SJSA1 (cell line): ENCODE measurements at regions not wholly inside any gene's neighbourhood (a gene's known extent, or its start where the extent isn't known, plus 50 kb on each side); places are given as distances from the start of the nearest gene placed in this dataset.

Source experiments
- DNase-seq, 2 experiments: peaks; one replicate each; pipeline ENCODE4 v3.0.0-alpha.2; 2015 to 2020; ENCODE audit warnings: low spot score in 2 of 2, low read depth in 1 of 2
- H3K27ac ChIP-seq: fragments of 250-450 bp; sonication (Bioruptor Pico); 2 replicates; pipeline ENCODE4 v1.5.1; 2020; ENCODE audit warnings: mild to moderate bottlenecking, moderate library complexity
- H3K27me3 ChIP-seq: fragments of 250-450 bp; sonication (Bioruptor Pico); replicated peaks from 2 replicates; pipeline ENCODE4 v1.5.1; 2020; ENCODE audit warnings: mild to moderate bottlenecking, moderate library complexity
- H3K36me3 ChIP-seq: fragments of 250-450 bp; sonication (Bioruptor Pico); 2 replicates; pipeline ENCODE4 v1.5.1; 2020; ENCODE audit warnings: mild to moderate bottlenecking
- H3K4me1 ChIP-seq: fragments of 250-450 bp; sonication (Bioruptor Pico); replicated peaks from 2 replicates; pipeline ENCODE4 v1.6.1; 2021; ENCODE audit warnings: mild to moderate bottlenecking
- H3K4me3 ChIP-seq: fragments of 250-450 bp; sonication (Bioruptor Pico); 2 replicates; pipeline ENCODE4 v1.5.1; 2020; ENCODE audit warnings: mild to moderate bottlenecking
- H3K9me3 ChIP-seq: fragments of 250-450 bp; sonication (Bioruptor Pico); replicated peaks from 2 replicates; pipeline ENCODE4 v1.5.1; 2020; ENCODE audit warnings: mild to moderate bottlenecking

DNA sequence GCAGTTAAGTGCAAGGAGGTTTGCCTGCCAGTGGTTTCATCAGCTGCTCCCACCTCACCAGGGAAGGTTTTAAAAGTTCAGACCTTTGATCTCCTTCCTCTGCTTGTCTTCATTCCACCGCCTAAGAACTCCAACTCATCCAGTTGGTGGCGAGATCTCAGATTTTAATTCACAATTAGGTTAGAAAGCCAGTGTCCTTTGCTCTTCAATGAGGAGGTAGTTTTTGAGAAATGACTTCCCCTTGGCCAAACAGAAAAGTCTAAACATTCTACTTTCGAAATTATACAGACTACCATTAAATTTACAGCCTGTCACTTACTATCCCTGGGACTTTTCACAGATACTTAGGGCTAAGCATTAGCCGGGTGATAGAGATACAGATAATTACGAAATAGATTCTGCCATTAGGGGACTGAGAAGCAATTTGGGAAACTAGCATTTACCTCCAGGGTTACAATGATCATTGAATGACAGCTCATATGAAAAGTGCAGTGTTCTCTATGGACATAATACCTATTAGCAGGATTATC, 513.4 kb upstream of the GHITM start:
- no peaks in the 10 kb centered on the region; the same call in 1 of the 2 replicates for H3K27me3 ChIP-seq
- DNase-seq, result no peak
- no peak overlapping the region for H3K27ac ChIP-seq
- no peaks in the 10 kb centered on the region for H3K4me1 ChIP-seq
- no peaks in the 10 kb centered on the region for H3K36me3 ChIP-seq
- H3K4me3 ChIP-seq, result no peak overlapping the region
- no peaks in the 10 kb centered on the region for H3K9me3 ChIP-seq

DNA sequence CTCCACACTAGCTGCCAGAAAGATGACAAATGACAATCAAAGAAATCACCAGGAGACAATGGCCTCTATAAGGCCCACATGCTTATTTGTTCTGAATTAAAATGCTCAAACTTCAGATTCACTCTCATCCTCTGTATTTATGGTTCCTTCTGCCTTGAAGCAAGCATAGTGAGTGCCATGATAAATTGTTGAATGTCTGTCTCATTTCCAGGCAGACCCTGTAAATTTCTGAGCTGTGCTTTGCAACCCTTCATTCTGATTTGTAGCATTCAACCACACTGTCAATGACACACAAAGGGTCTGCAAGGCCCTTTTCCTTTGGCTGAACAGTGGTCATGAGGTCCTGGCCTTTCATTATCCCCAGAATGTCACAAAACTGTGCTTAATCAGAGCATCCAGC, 506.6 kb upstream of the GHITM start:
- no peak for DNase-seq
- Histone ChIP-seq H3K36me3 (no peaks in the 10 kb centered on the region), H3K9me3 (no peaks in the 10 kb centered on the region), H3K27ac (no peak overlapping the region), H3K4me3 (no peak overlapping the region), H3K4me1 (no peaks in the 10 kb centered on the region), H3K27me3 (no peaks in the 10 kb centered on the region)

- Histone ChIP-seq H3K27me3 (no peaks in the 10 kb centered on the region), H3K4me3 (no peak overlapping the region), H3K27ac (no peak overlapping the region), H3K9me3 (no peaks in the 10 kb centered on the region), H3K4me1 (no peaks in the 10 kb centered on the region), H3K36me3 (no peaks in the 10 kb centered on the region)
- no peak for DNase-seq
Observed at GRCh38 chr10:83633547-83633946, 505.8 kb upstream of the GHITM start.

GRCh38 chr10:83636826-83637225, 502.5 kb upstream of the GHITM start:
- Histone ChIP-seq H3K9me3 (no peaks in the 10 kb centered on the region), H3K4me1 (no peaks in the 10 kb centered on the region), H3K4me3 (no peak overlapping the region), H3K27me3 (no peaks in the 10 kb centered on the region), H3K36me3 (no peaks in the 10 kb centered on the region), H3K27ac (no peak overlapping the region)
- no peak for DNase-seq

GRCh38 chr10:83647526-83647925, 491.8 kb upstream of the GHITM start:
- Histone ChIP-seq H3K36me3 (no peaks in the 10 kb centered on the region), H3K27ac (no peak overlapping the region), H3K4me1 (no peaks in the 10 kb centered on the region), H3K4me3 (no peak overlapping the region), H3K27me3 (no peaks in the 10 kb centered on the region), H3K9me3 (no peaks in the 10 kb centered on the region)
- no peak for DNase-seq

DNA sequence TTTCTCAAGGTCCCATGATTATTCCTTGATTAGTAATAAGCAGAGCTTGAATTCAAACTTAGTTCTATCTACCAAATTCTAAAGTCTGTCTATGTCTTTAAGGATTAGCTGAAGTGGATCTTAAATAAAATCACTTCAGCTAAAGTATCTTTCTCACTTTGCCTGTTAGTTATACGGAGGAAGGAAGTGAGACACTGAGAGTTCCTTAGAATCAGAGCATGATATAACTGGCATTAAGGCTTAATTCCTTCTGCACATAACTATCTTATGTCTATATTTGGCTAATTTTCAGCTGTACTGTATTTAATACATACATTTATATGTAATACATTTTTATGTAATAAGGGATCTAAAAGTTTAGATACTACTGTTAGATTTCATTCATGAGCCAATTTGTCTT, 491.1 kb upstream of the GHITM start:
- no peak for DNase-seq
- H3K27ac ChIP-seq, result no peak overlapping the region
- no peak overlapping the region for H3K4me3 ChIP-seq
- no peaks in the 10 kb centered on the region for H3K36me3 ChIP-seq
- no peaks in the 10 kb centered on the region for H3K27me3 ChIP-seq
- H3K4me1 ChIP-seq, result no peaks in the 10 kb centered on the region
- H3K9me3 ChIP-seq, result no peaks in the 10 kb centered on the region

DNA sequence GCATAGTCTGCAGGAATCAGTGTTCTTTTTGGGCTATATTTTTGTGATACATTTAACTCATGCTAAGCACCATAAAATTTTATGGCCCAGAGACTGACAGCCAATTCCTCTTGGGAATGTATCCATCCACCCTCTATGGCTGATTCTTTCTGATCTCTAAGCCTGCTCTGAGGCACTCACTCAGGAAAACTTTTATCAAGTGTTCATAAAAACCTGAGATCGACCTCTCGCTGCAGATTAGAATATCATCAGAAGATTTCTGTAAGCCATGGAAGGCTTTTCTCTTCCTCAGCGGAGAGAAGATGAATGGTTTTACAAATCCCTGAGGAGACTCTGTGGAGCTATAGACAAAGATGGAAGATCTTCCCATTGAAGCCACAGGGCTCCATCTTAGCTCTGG, 489.8 kb upstream of the GHITM start:
- DNase-seq, result no peak
- Histone ChIP-seq H3K9me3 (no peaks in the 10 kb centered on the region), H3K36me3 (no peaks in the 10 kb centered on the region), H3K4me1 (no peaks in the 10 kb centered on the region), H3K27ac (no peak overlapping the region), H3K4me3 (no peak overlapping the region), H3K27me3 (no peaks in the 10 kb centered on the region)

GRCh38 chr10:83654689-83655088, 484.6 kb upstream of the GHITM start:
- Histone ChIP-seq H3K9me3 (no peaks in the 10 kb centered on the region), H3K4me1 (no peaks in the 10 kb centered on the region), H3K4me3 (no peak overlapping the region), H3K27me3 (no peaks in the 10 kb centered on the region), H3K27ac (no peak overlapping the region), H3K36me3 (no peaks in the 10 kb centered on the region)
- DNase-seq, result no peak

DNA sequence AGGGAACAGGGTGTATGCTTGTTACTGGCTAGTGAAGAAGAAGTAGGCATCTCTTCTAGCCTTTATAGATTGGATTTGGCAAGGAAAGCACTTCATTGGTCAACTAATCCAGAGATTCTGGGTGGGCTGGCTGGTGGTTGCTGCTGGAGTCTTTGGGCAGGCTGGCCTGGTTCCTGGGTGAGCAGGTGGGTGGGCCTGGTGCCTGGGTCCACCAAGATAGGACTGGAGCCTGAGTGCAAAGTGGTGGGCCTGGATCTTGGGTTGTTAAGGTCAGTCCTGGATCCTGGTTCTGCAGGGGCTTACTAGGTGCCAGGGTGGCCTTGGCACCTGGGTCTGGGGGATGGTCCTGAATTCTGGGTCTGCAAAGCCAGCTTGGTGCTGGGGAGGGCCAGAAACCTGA, 482.4 kb upstream of the GHITM start:
- no peaks in the 10 kb centered on the region for H3K36me3 ChIP-seq
- H3K27me3 ChIP-seq, result no peaks in the 10 kb centered on the region
- no peaks in the 10 kb centered on the region for H3K9me3 ChIP-seq
- H3K27ac ChIP-seq, result no peak overlapping the region
- no peak for DNase-seq
- H3K4me1 ChIP-seq, result no peaks in the 10 kb centered on the region
- H3K4me3 ChIP-seq, result no peak overlapping the region

- Histone ChIP-seq H3K4me1 (no peaks in the 10 kb centered on the region), H3K36me3 (no peaks in the 10 kb centered on the region), H3K9me3 (no peaks in the 10 kb centered on the region), H3K4me3 (no peak overlapping the region), H3K27ac (no peak overlapping the region), H3K27me3 (no peaks in the 10 kb centered on the region)
- DNase-seq, result no peak
Observed at GRCh38 chr10:83657487-83657886, 481.8 kb upstream of the GHITM start.

GRCh38 chr10:83663918-83664317, 475.4 kb upstream of the GHITM start:
- no peaks in the 10 kb centered on the region for H3K36me3 ChIP-seq
- no peaks in the 10 kb centered on the region for H3K27me3 ChIP-seq
- no peak overlapping the region for H3K4me3 ChIP-seq
- H3K4me1 ChIP-seq, result no peaks in the 10 kb centered on the region
- no peak for DNase-seq
- no peak overlapping the region for H3K27ac ChIP-seq
- no peaks in the 10 kb centered on the region for H3K9me3 ChIP-seq

DNA sequence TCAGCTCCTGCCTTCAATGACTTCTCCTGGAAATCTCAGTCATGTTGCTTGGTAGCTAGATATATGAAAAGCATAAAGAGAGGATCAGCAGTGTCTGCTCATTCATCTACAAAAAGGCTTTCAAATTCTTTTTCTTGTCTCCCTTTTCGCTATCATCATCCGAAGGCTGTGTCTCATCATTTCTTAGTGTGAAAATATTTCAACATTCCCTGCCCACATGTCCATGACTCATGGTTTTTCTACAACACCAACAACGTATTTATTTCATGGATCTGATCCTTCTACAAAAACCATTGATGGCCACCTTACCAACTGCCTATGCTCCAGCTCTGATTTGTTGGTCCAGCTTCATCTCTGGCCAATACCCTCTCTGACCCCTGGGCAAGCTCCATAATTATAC, 472.5 kb upstream of the GHITM start:
- no peak for DNase-seq
- Histone ChIP-seq H3K4me1 (no peaks in the 10 kb centered on the region), H3K27ac (no peak overlapping the region), H3K27me3 (no peaks in the 10 kb centered on the region), H3K4me3 (no peak overlapping the region), H3K9me3 (0 out of 2 replicates have a peak, but pooled peaks cover 2% of the 10 kb centered on the region), H3K36me3 (no peaks in the 10 kb centered on the region)

DNA sequence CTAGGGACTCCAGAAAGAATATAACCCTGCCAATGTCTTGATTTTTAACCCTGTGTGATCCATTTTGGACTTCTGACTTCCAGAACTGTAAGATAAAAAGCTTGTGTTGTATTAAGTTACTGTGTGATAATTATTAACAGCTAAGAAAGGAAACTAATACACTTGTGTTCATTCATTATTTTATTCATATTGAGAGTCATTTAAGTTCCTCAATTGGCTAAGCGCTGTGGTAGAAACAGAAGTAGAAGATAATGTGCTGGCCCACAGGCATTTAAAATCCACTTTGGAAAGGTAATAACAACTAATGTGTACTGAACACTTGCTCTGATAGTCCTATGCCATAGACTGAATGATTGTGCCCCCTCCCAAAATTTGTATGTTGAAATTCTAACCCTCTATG, 471.7 kb upstream of the GHITM start:
- no peaks in the 10 kb centered on the region for H3K27me3 ChIP-seq
- H3K27ac ChIP-seq, result no peak overlapping the region
- no peak for DNase-seq
- 0 out of 2 replicates have a peak, but pooled peaks cover 2% of the 10 kb centered on the region for H3K9me3 ChIP-seq
- H3K4me1 ChIP-seq, result no peaks in the 10 kb centered on the region
- no peaks in the 10 kb centered on the region for H3K36me3 ChIP-seq
- no peak overlapping the region for H3K4me3 ChIP-seq

- Histone ChIP-seq H3K27me3 (no peaks in the 10 kb centered on the region), H3K36me3 (no peaks in the 10 kb centered on the region), H3K27ac (no peak overlapping the region), H3K4me1 (no peaks in the 10 kb centered on the region), H3K4me3 (no peak overlapping the region), H3K9me3 (0 out of 2 replicates have a peak, but pooled peaks cover 2% of the 10 kb centered on the region)
- DNase-seq, result no peak
Observed at GRCh38 chr10:83673316-83673715, 466.0 kb upstream of the GHITM start.

DNA sequence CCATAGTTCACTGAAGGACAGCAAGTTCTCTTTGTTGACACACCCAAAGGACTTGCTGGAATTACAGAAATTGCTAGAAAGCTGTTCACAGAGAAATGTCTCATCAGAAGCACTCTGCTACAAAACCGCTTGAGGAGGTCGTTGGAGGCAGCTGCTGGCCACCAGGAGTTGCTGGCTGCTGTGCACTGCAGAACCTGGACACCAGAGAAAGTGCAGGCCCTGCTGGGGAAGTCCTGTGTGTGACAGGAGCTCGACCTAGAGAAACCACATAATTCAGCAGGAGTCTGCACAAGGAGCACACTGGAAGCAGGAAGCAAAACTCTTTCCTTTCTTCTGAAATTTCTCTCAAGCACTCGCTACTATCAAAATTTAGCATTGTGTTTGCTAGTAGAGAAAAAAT, 461.5 kb upstream of the GHITM start:
- no peaks in the 10 kb centered on the region for H3K9me3 ChIP-seq
- no peak for DNase-seq
- H3K36me3 ChIP-seq, result no peaks in the 10 kb centered on the region

More for the DNA sequence above, 461.5 kb upstream of the GHITM start:
- no peak overlapping the region for H3K27ac ChIP-seq
- H3K4me3 ChIP-seq, result no peak overlapping the region
- H3K27me3 ChIP-seq, result no peaks in the 10 kb centered on the region
- no peaks in the 10 kb centered on the region for H3K4me1 ChIP-seq
